Thymus (tissue), 11 donors: ENCODE measurements at regions not wholly inside any gene's neighbourhood (a gene's known extent, or its start where the extent isn't known, plus 50 kb on each side); places are given as distances from the start of the nearest gene placed in this dataset.

ENCODE experiments used
- DNase-seq, 9 donors: peaks; one replicate each; pipeline ENCODE4 v3.0.0-alpha.2; 2013; ENCODE audit warnings: low spot score in 9 of 9, low read depth in 6 of 9, missing footprints in 1 of 9
- H3K27ac ChIP-seq, 2 donors: one replicate each; pipeline ENCODE4 v1.5.1; 2013; ENCODE audit warnings: control low read depth in 1 of 2, low read depth in 1 of 2, low read length in 1 of 2, mild to moderate bottlenecking in 1 of 2, moderate library complexity in 1 of 2
- H3K27me3 ChIP-seq, 2 donors: one replicate each; pipeline ENCODE4 v1.5.1; 2013; ENCODE audit warnings: low read length in 1 of 2; ENCODE audit not compliant: control insufficient read depth in 2 of 2, insufficient read depth in 1 of 2
- H3K36me3 ChIP-seq, 2 donors: one replicate each; pipeline ENCODE4 v1.5.1; 2013; ENCODE audit warnings: low read length in 1 of 2, mild to moderate bottlenecking in 1 of 2, moderate library complexity in 1 of 2; ENCODE audit not compliant: control insufficient read depth in 2 of 2, insufficient read depth in 2 of 2
- H3K4me1 ChIP-seq, 2 donors: one replicate each; pipeline ENCODE4 v1.5.1; 2013; ENCODE audit warnings: low read length in 2 of 2; ENCODE audit not compliant: control insufficient read depth in 2 of 2, insufficient read depth in 2 of 2
- H3K4me3 ChIP-seq, 2 donors: one replicate each; pipeline ENCODE4 v1.5.1; 2013; ENCODE audit warnings: low read length in 2 of 2, control low read depth in 1 of 2, mild to moderate bottlenecking in 1 of 2
- H3K9me3 ChIP-seq, 2 donors: one replicate each; pipeline ENCODE4 v1.5.1; 2013; ENCODE audit warnings: low read length in 1 of 2, mild to moderate bottlenecking in 1 of 2; ENCODE audit not compliant: control insufficient read depth in 2 of 2, insufficient read depth in 1 of 2
- WGBS: extraction: QIAGEN DNeasy Blood & Tissue Kit; methylation state at CpG from one replicate; pipeline ENCODE4 v1.1.7; 2013; 5-methylcytosine and 5-hydroxymethylcytosine counted together
- donor health status: healthy.

DNA sequence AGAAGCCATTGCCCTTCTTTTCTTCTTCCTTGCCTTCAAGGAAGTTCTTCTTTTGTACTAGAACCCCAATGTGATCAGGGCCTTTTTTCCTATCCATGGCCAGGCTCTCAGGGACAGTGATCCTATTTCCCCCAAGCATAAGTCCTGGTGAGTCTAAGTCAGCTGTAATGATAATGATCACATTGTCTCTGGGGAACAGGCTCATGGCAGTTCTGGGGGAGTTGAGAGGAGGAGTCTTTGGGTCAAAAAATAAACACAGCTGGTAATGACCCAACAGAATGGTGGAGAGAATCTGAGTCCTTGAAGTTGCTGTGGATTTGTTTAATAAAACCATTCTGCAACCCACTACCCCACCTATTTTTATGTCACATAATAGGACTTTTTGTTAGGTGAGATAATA lies 96.6 kb downstream of the SOCS6 start:
- no peaks in the 10 kb centered on the region for H3K27me3 ChIP-seq
- no peaks in the 10 kb centered on the region for H3K9me3 ChIP-seq
- no peak for DNase-seq
- no peaks in the 10 kb centered on the region for H3K36me3 ChIP-seq
- H3K27ac ChIP-seq: no peak overlapping the region
- no peak overlapping the region for H3K4me3 ChIP-seq
- H3K4me1 ChIP-seq: no peaks in the 10 kb centered on the region

GRCh38 chr18:70384181-70384790 lies 95.4 kb downstream of the SOCS6 start:
- Histone ChIP-seq H3K9me3 (no peaks in the 10 kb centered on the region), H3K4me3 (no peak overlapping the region), H3K27me3 (no peaks in the 10 kb centered on the region), H3K36me3 (no peaks in the 10 kb centered on the region), H3K27ac (no peak overlapping the region), H3K4me1 (no peaks in the 10 kb centered on the region)
- no peak for DNase-seq
- 91% methylated on average over 6 of the region's 6 CpGs for whole genome bisulfite sequencing

GRCh38 chr18:70382992-70383717 lies 94.3 kb downstream of the SOCS6 start:
- Histone ChIP-seq H3K36me3 (no peaks in the 10 kb centered on the region), H3K4me3 (no peak overlapping the region), H3K27me3 (no peaks in the 10 kb centered on the region), H3K27ac (no peak overlapping the region), H3K4me1 (no peaks in the 10 kb centered on the region), H3K9me3 (no peaks in the 10 kb centered on the region)
- no peak for DNase-seq
- 89% methylated on average over 14 of the region's 14 CpGs for WGBS

DNA sequence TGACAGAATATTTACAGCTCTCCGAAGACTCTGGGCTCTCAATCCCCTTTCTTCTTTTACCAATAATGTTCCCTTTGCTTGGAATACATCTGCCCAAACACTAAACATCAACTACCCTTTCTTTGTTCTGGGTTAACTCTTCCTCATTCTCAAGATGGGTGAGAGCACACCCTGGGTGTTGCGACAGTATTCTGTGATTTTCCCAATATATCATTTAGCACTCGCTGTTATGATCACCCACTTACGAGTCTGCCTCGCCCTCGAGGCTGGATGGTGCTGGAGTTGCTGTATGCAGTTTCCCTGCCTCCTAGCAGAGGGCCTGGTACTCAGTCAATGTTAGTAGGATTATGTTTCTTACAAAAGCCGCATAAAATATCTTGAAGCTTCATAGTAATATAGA lies 93.2 kb downstream of the SOCS6 start:
- Histone ChIP-seq H3K36me3 (no peaks in the 10 kb centered on the region), H3K27ac (no peak overlapping the region), H3K4me1 (no peaks in the 10 kb centered on the region), H3K9me3 (no peaks in the 10 kb centered on the region), H3K4me3 (no peak overlapping the region), H3K27me3 (no peaks in the 10 kb centered on the region)
- 94% methylated on average over 7 of the region's 7 CpGs for WGBS
- DNase-seq: no peak

DNA sequence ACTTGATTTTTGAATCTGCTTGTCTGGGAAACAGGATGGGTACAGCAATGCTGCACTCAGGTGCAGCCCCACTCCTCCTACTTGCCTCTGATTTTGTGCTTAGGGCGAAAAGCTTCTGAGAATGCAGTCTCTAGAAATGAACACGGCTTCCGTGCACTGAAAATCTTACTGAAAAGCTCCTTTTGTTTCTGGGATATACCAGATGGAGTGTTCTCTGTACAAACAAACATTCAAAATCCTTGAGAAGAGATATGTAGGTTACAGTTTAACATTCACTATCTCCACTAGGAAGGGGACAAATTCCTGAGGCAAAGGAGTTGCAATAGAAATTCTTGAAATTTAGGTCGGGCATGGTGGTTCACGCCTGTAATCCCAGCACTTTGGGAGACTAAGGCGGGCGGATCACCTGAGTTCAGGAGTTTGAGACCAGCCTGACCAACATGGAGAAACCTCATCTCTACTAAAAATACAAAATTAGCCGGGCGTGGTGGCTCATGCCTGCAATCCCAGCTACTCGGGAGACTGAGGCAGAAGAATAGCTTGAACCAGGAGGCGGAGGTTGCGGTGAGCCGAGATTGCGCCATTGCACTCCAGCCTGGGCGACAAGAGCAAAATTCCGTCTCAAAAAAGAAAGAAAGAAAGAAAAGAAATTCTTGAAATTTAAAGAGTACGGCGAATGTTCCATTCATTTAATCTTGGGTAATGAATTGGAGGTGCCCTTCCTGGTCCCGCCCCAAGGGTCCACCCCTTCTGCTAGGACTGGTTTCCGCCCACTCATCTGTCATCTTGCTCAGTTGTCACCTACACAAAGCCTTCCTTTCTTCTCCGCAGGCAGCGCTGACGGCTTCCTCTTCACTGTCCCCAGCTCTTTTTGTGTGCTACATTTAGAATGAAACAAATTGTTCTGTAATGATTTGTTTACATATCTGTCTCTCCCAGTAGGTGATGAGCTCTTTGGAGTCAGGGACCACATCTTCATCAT lies 92.4 kb downstream of the SOCS6 start:
- Histone ChIP-seq H3K27ac (no peak overlapping the region), H3K9me3 (no peaks in the 10 kb centered on the region), H3K4me3 (no peak overlapping the region), H3K27me3 (no peaks in the 10 kb centered on the region), H3K4me1 (no peaks in the 10 kb centered on the region), H3K36me3 (no peaks in the 10 kb centered on the region)
- 82% methylated on average over 23 of the region's 23 CpGs for WGBS
- DNase-seq: peak in 4 of 9 donors; percentile 3 to 20 (median 10)
